LoVo (cell line): ENCODE measurements at regions not wholly inside any gene's neighbourhood (a gene's known extent, or its start where the extent isn't known, plus 50 kb on each side); places are given as distances from the start of the nearest gene placed in this dataset.

Experiments
- DNase-seq: peaks from one replicate; pipeline ENCODE4 v3.0.0-alpha.2; 2016; ENCODE audit warnings: low spot score

DNA sequence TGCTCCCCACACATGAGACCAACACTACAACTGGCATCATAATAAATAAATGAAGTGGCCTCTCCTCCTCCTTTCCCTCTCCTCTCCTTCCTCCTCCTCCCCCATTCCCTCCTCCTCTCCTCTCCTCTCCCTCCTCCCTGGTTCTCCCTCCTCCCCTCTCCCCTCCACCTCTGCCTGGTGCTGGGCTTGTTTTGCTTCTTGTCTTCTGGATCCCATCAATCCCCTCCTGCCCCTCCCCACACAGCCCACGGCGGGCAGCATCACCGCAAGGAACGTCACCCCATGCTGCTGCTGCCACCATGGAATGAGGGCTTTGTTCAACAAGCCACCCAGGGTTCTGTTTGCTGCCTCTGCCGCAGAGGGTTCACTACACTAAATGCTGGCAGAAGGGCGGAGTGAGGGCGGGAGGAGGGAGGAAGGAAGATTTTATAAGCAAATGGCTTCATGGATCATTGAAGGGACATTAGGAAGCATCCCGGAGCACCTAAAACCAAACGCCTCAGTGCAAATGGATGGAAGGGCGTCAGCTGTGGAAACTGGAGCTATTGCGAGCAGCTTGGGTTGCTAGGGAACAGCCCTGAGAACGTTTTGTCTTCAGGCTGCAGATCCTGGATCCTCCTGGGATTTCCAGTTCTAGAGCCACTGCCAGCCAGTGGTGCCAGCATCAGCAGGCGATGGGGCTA lies 379.7 kb upstream of the ZMIZ1 start:
- DNase-seq, result no peak

DNA sequence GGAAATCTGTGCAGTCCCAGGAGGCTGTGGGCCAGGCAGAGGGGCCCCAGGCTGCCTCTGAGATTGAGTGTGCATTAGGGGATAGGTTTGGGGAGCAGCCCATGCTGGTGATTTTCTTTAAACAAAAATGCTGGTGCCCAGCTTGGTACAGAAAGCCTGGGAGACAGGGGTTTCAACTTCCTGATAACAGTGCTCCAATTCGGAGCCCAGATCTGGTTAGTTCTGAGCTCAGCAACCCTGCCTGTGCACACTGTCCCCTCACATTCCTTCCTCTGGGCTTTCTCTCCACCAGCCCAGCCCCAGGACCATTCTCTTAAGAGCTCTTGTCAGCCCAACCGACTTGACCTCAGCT lies 379.2 kb upstream of the ZMIZ1 start:
- DNase-seq, result no peak

DNA sequence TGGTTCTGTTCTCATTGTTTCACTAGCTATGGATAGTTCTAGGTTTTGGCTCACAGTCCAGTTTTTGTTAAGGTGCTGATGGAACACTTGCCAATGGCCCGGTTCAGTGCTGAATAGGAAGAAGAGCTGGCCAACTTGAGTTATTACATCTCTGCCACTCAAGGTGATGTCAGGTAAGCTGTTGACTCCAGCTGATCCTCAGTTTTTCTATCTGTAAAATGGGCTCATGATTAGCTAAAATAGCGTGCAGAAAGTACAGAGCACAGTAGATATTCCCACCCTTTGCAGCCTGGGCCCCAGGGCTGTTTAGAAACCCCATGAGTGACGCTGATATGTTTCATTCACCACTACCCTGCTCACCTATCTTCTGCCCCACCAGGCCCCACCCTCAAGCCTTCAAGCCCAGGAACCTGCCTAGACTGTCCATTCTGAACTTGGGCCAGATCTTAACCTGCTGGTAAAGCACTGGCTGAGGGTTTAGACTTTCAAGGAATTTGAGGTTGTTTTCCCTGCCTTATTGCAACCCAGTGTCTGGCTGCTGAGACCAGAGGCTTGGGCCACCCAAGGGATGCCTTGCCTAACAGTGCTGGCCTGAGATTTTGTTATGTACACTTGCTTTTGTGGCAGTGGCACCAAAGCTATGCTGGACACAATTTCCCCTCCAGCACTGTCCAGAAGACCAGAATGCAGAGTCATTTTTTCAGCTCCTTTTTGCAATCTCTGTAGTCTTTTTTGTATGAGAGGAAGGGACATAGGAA lies 378.2 kb upstream of the ZMIZ1 start:
- no peak for DNase-seq

DNA sequence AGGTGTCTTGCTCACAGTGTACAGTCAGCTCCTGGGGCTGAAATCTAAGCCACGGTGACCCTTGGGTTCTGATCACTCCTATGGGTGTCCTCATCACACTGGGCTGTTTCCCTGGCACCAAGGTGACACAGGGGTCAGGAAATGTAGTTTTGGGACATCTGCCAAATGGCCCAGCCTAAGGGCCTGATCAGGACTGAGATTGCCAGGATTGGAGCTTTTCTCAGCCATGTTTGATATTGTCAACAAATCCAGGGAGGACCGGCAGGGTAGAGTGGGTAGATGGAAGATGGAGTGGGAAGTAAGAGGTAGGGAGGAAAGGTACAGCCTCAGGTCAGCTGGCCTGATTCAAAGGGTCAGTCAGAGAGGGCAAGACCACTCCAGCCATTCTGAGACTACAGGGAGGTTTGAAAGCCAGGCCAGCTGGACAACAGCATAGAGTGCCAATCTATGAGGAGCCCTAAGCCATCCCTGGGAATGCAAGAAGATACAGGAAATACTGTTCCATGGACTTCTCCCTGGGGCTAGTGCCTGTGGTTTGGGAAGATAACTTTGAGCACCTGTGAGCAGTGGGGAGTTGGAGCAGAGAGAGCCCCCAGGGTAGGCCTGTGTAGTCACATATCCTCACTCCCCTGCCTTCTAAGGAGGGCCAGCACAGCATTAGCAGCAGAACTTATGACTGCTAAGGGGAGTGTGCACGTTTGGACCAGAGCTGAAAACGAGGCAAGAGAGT lies 377.3 kb upstream of the ZMIZ1 start:
- DNase-seq, result no peak

DNA sequence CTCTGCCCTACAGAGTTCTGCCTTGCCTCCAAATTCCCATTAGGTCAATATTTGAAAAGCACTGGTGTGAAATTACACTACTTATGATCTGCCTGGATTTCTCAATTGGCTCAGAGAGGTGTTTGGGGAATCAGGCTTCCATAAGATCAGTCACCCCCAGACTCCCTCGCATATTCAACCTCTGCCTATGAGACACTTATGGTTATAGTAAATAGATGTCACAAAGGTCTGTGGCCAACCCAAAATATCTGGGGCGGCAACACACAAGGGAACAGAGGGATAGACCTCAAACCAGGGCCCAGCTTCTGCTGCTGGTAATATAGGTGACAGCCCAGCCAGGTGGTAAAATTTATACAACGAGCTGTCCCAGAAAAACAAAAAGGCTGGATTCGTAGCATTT lies 376.7 kb upstream of the ZMIZ1 start:
- DNase-seq, result no peak

DNA sequence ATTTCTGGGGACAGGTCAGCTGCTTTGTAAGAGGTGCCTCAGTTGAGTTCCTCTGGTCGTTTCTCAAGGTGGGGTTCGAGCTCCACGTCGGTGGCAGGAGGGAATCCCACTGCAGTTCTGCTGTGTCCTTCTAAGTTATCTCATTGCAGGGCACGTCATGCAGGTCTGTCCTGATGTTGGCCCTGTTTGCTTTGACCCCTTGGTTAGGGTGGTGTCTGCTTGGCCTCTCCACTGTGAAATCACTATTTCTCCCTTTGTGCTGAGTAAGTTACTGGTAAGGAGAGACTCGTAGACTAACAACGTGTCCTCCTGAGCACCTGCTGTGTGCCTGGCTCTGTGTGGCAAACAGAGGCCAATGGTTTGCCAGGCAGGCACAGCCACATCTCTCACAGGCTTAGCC lies 372.9 kb upstream of the ZMIZ1 start:
- DNase-seq, result no peak

DNA sequence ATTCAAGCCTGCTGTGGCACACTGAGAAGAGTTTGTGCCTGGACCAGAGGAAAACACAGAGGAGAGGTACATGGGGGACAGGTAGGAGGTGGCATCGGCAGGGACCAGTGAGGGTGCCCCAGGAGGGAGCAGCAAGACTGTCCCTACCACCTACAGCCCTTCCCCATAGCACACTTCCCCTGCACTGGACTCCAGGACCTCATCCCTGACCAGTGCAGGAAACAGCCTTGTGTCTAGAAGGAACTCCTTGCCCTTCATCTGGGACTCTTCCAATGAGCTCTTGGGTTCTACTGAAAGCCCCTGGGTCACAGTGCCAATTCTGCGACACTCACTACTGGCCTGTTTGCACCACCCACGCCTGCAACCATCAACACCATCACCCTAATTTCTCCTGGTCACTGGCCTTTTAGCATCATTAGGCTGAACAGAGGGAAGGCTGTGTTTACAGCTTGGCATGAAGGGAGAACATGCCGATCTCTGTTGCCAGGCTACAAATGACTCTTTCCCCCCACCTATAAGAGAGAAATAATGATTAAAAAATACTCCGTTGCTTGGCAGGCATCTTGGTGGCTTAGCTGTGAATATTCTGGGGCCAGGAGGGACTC lies 371.9 kb upstream of the ZMIZ1 start:
- no peak for DNase-seq

DNA sequence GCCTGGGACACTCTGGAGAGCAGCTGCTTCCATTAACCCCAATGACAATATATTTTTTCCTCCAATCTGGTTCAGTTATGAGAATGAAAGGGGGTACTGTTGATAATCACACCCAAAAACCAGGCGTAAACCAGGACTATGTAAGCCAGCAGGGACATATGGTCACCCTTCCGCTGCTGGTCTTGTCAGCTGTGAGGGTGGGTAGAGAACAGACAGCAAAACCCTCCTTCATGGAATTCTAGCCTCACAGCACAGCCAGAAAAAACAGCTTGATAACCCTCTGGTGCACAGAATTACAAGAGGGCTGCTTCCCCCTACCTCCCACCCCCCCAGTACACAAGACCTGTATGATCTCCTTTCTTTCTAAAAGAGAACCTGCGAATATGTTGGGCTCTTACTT lies 368.8 kb upstream of the ZMIZ1 start:
- DNase-seq, result no peak

DNA sequence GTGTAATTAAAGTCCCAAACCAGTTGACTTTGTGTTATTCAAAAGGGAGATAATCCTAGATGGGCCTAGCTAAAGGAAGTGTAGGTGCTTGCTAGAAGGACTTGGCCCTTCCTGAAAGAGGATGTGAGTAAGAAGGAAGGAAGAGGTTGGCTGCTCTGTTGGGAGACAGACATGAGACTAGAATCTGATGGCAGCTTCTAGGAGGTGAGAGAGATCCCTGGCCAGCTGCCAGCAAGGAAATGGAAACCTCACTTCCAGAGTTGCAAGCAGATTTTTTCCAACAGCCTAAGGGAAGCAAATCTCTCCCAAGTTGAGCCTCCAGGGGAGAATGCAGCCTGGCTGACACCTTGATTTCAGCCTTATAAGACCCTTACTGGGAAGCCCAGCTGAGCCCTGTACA lies 368.4 kb upstream of the ZMIZ1 start:
- peak; percentile 2 for DNase-seq

DNA sequence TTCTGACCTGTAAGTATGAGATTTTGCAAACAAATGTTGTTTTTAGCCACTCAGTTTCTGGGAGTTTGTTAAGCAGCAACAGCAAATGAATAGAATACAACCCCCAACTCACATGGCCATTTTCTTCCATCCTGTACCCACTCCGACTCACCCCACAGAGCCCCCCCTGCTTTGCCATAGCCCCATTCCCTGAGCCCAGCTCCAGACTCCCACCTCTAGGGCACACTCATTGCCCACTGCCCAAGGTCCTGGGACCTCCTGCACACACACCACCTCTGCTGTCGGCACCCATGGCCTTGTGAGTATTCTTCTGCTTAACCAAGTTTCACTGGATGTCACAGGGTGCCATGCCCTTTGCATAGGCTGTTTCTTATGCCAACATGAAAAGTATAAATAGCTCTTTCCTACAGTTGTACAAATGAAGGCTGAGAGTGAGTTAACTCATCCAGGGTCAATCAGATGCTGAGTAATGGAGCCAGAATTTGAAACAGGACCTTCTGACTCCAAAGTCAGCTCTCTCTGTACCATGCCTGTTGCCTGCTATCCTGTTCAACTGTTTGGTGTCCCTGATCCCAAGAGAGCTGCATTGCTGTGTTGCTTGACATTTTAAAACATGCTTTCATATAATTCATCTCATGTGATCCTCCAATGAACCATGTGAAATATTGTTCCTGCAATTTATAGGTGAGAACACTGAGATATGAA lies 367.8 kb upstream of the ZMIZ1 start:
- DNase-seq, result no peak

DNA sequence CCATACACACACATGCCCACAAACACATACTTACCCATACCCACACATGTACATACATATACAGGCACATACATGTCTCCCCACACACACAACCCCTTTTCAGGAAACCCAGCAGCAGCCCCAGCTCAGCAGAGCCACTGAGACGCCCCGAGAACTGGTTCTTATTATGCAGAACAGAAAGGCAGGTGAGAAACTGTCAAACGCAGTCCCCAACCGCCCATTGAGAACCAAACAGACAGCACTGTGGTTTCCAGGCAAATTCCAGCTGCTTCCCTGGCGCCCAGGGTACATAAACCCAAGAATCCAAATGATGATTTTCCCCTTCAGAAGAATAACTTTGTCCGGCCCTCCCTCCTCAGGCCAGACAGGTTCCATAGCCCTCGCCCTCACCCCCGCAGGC lies 366.6 kb upstream of the ZMIZ1 start:
- no peak for DNase-seq

DNA sequence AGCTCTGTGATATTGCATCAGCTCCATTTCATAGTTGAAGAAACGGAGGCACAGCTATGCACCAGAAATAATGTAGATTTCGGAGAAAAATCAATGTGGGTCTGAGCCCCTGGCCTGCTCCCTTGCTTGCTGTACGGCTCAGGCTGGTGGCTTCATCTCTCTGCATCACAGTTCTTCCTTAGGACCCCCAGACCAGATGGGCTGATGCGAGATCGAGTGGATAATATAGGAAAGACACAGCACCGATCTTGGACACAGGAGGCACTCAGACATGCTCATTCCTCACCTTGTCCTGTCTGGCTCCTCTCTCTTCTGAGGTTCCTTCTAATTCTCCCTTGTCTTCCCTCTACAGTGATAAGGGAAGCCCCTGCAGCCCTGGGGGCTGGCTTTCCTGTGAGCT lies 365.9 kb upstream of the ZMIZ1 start:
- DNase-seq, result no peak

DNA sequence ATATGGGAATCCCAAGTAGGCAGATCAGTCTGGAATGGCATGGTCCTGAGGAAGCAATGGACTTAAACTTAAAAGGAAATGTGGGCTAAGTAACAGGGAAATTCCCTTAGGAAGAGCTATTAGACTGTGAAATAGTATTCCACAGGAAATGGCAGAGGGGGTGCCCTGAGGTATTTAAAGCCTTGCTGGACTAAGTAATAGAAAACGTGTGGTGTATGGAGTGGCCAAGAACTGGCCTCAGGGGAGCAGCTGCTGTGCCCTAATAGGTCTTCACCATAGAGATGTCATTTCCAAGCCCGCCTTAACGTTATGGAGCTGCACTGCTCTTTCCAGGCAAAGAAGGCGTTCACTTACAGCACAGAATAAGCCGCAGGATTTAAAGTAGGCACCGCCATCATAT lies 365.2 kb upstream of the ZMIZ1 start:
- no peak for DNase-seq

DNA sequence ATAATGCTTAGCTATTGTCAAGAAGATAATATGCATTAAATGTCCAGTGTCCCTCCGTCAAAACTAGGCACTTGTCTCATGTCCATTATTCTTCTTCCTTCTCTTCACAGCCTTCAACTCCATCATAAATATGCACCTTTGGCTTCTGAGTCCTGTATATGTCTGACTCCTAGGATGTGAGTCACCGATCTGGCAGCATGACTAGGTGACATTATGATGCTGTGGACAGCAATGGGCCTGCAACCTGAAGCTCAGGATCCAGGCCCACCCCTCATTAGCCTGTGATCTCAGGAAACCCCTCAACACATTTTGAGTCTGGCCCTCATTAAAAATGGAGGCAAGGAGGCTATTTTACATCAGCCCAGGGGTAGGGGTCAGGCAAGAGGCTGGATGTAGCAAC lies 362.5 kb upstream of the ZMIZ1 start:
- DNase-seq, result no peak

DNA sequence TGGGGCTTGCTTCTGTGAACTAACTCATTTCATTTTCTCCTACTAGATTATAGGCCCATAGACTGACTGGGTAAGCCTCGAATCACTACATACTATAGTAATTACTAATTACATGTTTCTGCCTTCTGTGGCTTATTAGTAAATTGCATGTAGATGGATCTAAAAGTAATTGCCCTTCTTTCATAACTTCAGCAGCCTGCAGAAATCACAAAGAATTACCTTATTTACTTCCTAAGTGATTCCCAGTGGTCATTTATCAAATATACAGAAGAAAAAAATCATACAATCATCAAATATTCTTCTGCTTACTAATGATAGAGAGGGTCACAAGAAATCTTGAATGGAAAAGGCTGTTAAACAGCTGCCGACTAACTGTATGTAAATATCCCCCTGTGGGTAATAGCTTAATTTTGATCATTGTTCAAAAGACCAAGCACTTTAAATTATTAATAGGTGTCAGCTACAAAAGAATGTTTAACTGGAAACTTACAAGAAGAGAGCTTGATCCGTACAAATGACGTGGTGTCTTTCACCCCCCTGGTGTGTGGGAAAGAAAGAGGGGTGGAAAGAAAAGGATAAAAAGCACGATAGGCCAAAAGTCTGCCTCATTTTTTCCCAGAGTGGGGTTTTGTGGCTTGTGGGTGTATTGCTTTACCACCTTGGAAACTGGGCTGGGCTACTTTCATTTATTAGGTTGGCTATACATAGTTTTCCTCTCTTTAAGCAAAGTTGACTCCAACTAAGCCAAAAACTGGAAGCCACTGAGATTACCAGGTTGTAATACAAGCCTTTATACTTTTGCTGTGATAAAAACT lies 361.8 kb upstream of the ZMIZ1 start:
- DNase-seq, result no peak

DNA sequence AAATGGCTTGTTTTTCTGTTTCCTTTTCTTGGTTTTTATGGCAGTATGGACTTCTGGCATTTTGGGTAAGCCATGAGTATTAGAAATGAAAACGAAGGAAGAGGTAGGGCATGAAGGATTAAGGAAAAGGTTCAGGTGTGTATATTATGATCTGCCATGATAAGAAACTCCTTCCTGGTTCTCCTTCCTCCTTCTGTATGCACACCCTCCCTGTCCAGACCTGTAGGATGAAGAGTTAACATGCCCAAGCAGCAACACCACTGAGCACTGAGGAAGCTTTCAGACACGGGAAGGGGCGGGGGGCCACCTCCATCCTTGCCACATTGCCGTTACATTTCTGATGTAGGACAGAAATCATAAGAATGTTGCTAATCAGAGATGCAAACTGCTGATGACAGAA lies 361.0 kb upstream of the ZMIZ1 start:
- DNase-seq, result no peak

DNA sequence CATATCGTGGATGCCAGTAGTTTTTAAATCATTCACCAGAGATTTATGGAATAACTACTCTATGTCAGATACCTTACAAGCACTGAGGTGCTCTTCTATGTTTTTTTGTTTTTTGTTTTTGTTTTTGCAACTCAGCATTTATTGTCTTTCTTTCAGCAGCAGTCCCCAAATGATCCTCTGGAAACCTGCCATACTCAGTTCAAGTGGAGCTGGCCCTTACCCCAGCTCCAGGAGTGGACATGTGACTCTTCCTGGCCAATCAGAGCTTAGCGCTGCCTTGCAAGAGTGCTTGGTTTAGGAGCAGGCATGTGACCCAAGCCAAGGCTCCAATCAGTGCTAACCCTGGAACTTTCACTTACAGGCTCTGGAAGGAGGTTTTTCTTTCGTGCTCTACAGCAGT lies 356.6 kb upstream of the ZMIZ1 start:
- DNase-seq, result no peak

DNA sequence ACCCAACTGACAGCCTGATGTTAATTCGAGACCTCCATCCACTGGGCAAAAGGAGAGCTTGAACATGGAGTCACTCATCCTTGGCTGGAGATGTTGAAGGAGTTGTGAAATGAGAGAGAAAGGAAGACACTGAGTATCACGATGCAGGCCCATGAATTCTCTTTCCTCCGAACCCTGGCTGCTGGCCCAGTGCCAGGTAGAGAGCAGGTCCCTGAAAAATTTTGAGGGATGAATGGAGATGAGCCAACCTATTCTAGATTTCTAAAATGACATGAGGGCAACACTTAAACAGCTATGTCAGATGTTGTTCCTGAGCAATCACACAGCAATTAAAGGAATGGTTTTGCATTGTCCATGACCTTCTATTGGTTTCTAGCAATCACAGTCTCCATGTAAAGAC lies 355.1 kb upstream of the ZMIZ1 start:
- no peak for DNase-seq

DNA sequence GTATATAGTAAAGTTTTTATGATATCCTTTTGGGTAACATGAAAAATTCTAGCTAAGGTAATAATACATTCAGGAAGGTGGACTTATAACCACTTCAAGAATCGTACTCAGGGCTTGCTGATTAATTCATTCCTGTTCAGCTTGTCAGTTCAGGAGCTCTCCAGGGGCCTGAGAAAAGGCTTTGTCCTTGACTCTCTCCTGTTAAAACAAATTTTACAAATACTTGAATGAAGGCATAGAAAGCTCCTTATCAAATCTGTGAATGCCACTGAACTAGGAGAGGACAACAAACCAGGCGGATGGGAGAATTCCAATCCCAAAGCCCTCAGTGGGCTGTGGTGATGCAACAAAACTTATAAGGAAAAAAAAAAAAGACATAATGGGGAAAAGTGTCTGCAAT lies 354.5 kb upstream of the ZMIZ1 start:
- DNase-seq, result no peak

DNA sequence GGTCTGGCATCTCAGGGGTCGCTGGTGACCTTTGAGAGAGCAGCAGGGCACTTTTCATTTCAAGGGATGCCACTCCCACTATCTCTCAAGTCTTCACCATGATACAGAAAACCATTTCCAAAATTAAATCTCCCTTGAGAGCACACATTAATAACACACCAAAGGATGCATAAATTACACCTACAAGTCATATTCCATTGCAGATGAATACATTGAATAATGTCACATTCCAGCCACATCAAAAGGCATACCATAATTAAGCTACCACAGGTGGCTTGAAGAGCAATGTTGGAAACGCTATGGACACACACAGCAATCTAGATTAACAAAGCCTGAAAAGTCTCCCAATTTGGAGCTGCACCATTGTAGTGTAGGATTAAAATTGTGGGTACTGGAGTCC lies 353.3 kb upstream of the ZMIZ1 start:
- DNase-seq, result no peak

DNA sequence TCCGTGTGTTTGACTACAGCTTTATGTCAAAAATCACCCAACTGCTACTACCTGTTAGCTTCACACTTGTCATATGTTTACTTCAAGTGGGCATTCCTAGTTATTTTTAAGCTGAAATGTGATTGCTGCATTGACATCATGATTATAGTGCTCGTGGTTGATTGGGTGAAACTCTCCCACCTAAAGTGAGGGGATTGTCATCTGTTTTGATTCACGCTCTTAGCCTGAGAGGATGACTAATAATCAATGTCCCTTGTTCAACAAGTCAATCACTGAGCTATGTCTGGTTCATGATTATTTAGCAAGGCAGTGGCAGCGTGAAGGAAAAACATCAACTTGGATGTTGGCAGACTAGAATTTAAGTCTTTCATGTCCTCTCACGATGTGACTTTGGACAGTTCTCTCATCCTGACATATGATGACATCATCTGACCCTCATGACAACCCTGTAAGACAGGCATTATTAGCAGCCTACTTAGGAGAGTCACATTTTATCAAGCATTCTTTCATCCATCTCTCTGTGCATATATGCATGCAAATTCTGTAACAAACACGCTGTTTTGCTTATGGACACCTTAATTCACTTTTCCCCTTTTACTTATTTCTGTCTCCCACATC lies 352.6 kb upstream of the ZMIZ1 start:
- no peak for DNase-seq
